ENCODE measurements at regions not wholly inside any gene's neighbourhood (a gene's known extent, or its start where the extent isn't known, plus 50 kb on each side); places are given as distances from the start of the nearest gene placed in this dataset.
A peak's percentile ranks its signal among the peaks of the same experiment; 100 is the strongest.

DNA sequence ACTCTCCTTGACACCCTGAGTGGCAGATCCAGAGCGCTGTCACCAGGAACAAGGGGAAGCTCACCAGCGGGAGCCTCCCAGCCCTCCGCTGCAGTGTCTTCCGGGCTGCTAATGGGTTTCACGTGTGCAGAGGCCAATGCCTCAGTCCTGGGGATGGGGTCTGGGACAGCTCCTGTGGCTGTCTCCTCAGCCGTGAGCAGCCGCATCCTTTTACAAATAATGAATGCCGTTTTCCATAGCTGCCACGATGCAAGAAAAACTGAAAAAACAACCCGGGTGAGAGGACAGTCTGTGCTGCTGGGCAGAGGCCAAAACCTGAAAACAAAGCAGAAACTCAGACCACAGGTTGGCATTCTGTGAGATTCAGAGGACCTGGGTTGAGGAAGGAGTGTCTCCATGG, 212.2 kb upstream of the RAB4A start:
- TF ChIP-seq, protein P1, sequence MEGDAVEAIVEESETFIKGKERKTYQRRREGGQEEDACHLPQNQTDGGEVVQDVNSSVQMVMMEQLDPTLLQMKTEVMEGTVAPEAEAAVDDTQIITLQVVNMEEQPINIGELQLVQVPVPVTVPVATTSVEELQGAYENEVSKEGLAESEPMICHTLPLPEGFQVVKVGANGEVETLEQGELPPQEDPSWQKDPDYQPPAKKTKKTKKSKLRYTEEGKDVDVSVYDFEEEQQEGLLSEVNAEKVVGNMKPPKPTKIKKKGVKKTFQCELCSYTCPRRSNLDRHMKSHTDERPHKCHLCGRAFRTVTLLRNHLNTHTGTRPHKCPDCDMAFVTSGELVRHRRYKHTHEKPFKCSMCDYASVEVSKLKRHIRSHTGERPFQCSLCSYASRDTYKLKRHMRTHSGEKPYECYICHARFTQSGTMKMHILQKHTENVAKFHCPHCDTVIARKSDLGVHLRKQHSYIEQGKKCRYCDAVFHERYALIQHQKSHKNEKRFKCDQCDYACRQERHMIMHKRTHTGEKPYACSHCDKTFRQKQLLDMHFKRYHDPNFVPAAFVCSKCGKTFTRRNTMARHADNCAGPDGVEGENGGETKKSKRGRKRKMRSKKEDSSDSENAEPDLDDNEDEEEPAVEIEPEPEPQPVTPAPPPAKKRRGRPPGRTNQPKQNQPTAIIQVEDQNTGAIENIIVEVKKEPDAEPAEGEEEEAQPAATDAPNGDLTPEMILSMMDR (IDR thresholded peaks at IDR 0.05), result no peak
- peak in 1 of 2 donors; percentile 57 for TF ChIP-seq POLR2A (IDR thresholded peaks at IDR 0.05)
